ENCODE measurements at regions not wholly inside any gene's neighbourhood (a gene's known extent, or its start where the extent isn't known, plus 50 kb on each side); places are given as distances from the start of the nearest gene placed in this dataset.

DNA sequence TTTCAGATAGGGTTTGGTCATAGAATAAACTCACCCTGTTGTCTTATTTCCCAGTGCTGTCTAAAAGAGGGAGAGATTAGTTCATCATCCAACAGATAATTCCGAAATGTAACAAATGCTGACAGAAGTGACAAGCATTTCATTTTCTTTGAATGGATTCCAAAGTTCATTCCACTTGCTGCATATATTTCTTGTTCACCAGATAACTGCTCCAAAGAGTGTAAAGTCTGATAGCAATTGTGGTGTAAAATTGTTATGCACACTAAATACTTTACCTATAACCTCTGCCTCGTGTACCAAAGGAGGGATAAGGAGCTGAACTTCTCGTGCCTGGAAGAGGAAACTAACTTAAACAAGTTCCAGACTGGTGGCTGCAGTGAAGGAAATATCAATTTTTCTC is 290.0 kb upstream of the ADAMTSL1 start:
- no peak for TF ChIP-seq CTCF (IDR thresholded peaks at IDR 0.05)
- no peak for TF ChIP-seq ZBTB21 (CRISPR knock-in tag; IDR thresholded peaks at IDR 0.05; ENCODE audit: borderline replicate concordance)
- TF ChIP-seq ZNF423 (CRISPR knock-in tag; IDR thresholded peaks at IDR 0.05) = no peak
- no peak for TF ChIP-seq CBFB (CRISPR knock-in tag; IDR thresholded peaks at IDR 0.05; ENCODE audit: low read depth)
- TF ChIP-seq AR (CRISPR knock-in tag; IDR thresholded peaks at IDR 0.05) = no peak
- TF ChIP-seq MAX (CRISPR knock-in tag; IDR thresholded peaks at IDR 0.05) = no peak
- no peak for TF ChIP-seq SMAD4 (CRISPR knock-in tag; IDR thresholded peaks at IDR 0.05)
- TF ChIP-seq MYBL2 (CRISPR knock-in tag; IDR thresholded peaks at IDR 0.05) = no peak
- TF ChIP-seq, protein P1, sequence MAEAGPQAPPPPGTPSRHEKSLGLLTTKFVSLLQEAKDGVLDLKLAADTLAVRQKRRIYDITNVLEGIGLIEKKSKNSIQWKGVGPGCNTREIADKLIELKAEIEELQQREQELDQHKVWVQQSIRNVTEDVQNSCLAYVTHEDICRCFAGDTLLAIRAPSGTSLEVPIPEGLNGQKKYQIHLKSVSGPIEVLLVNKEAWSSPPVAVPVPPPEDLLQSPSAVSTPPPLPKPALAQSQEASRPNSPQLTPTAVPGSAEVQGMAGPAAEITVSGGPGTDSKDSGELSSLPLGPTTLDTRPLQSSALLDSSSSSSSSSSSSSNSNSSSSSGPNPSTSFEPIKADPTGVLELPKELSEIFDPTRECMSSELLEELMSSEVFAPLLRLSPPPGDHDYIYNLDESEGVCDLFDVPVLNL (CRISPR knock-in tag; IDR thresholded peaks at IDR 0.05; ENCODE audit: borderline replicate concordance, low read depth) = no peak
- no peak for TF ChIP-seq KAT7 (CRISPR knock-in tag; IDR thresholded peaks at IDR 0.05; ENCODE audit: borderline replicate concordance)
- TF ChIP-seq GRHL2 (CRISPR knock-in tag; IDR thresholded peaks at IDR 0.05; ENCODE audit: insufficient replicate concordance, severe bottlenecking) = no peak
- no peak for TF ChIP-seq ZNF121 (CRISPR knock-in tag; IDR thresholded peaks at IDR 0.05)

Measured in WTC11 (cell line).